ENCODE measurements at regions not wholly inside any gene's neighbourhood (a gene's known extent, or its start where the extent isn't known, plus 50 kb on each side); places are given as distances from the start of the nearest gene placed in this dataset.

DNA sequence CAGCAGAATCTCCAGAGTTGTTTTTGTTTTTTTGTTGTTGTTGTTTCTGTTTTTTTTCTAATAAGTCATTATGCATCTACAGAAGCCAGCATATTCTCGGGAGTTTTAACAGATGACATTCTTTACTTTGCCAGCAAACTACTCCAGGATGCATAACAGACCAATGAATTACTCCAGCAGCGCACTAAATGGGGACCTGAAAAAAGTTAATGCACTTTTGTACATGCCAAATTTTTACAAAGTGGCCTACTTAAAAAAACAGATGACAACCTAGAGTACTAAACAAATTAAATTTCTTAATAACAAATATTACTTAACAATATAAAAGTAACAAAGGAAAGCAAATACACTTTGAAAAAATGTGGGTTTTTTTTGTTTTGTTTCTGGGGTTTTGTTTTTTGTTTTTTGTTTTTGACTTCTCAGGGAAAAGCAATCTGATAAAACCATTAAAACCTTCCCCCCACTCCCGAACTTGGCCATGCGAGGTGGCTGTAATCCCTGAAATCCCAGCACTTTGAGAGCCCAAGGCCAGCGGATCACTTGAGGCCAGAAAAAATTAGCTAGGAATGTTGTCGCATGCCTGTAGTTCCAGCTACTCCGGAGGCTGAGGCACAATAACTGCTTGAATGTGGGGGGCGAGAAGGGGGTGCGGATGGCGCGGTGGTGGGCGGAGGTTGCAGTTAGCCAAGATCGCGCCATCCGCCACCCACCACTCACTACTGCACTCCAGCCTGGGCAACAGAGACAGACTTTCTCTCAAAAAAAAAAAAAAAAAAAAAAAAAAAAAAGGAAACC is 352.4 kb downstream of the CETN3 start:
- no peaks in the 10 kb centered on the region for H3K27me3 Mint-ChIP-seq (ENCODE audit: unreplicated experiment)
- H3K27ac Mint-ChIP-seq (ENCODE audit: unreplicated experiment) = peak overlapping the region; percentile 63
- H3K4me1 Mint-ChIP-seq (ENCODE audit: unreplicated experiment) = peaks cover 29% of the 10 kb centered on the region
- TF ChIP-seq CTCF (IDR thresholded peaks at IDR 0.05) = peak; percentile 8
- DNase-seq (ENCODE audit: extremely low spot score, unreplicated experiment) = no peak
- H3K36me3 Mint-ChIP-seq (ENCODE audit: unreplicated experiment) = peaks cover 1% of the 10 kb centered on the region
- peaks cover 3% of the 10 kb centered on the region for H3K9me3 Mint-ChIP-seq (ENCODE audit: unreplicated experiment)
- H3K4me3 Mint-ChIP-seq (ENCODE audit: unreplicated experiment) = no peak overlapping the region

GRCh38 chr5:90055831-90056328 is 353.7 kb downstream of the CETN3 start:
- Mint-ChIP-seq H3K27ac (ENCODE audit: unreplicated experiment) (peak overlapping the region; percentile 82), H3K9me3 (ENCODE audit: unreplicated experiment) (peaks cover 3% of the 10 kb centered on the region), H3K4me3 (ENCODE audit: unreplicated experiment) (peak overlapping the region; percentile 51), H3K27me3 (ENCODE audit: unreplicated experiment) (no peaks in the 10 kb centered on the region), H3K36me3 (ENCODE audit: unreplicated experiment) (peaks cover 1% of the 10 kb centered on the region), H3K4me1 (ENCODE audit: unreplicated experiment) (peaks cover 29% of the 10 kb centered on the region)
- TF ChIP-seq CTCF (IDR thresholded peaks at IDR 0.05) = no peak
- DNase-seq (ENCODE audit: extremely low spot score, unreplicated experiment) = no peak

- Mint-ChIP-seq H3K9me3 (ENCODE audit: unreplicated experiment) (peaks cover 3% of the 10 kb centered on the region), H3K36me3 (ENCODE audit: unreplicated experiment) (peaks cover 1% of the 10 kb centered on the region), H3K27me3 (ENCODE audit: unreplicated experiment) (no peaks in the 10 kb centered on the region), H3K4me3 (ENCODE audit: unreplicated experiment) (no peak overlapping the region), H3K27ac (ENCODE audit: unreplicated experiment) (no peak overlapping the region), H3K4me1 (ENCODE audit: unreplicated experiment) (peaks cover 29% of the 10 kb centered on the region)
- TF ChIP-seq CTCF (IDR thresholded peaks at IDR 0.05) = no peak
- no peak for DNase-seq (ENCODE audit: extremely low spot score, unreplicated experiment)
Measured at GRCh38 chr5:90054612-90055011, 354.9 kb downstream of the CETN3 start.

DNA sequence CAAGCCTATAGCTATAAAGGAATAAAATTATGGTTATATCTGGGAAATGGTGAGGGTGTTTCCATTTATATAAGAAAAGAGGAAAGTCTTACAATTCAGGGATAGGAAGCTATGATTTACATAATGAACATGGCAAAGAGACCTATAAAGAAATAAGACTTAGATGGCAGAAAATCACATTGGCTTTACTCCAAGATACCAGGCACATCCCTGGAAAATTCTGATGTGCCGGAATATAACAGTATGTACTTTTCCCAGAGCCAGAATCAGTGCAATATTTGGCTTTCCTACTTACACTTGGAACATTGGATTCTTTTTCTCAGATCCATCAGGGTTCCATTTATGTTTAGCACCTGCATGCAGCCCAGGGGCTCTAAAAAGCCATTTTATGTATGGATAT is 357.8 kb downstream of the CETN3 start:
- Mint-ChIP-seq H3K27me3 (ENCODE audit: unreplicated experiment) (no peaks in the 10 kb centered on the region), H3K4me3 (ENCODE audit: unreplicated experiment) (no peak overlapping the region), H3K4me1 (ENCODE audit: unreplicated experiment) (peaks cover 23% of the 10 kb centered on the region), H3K36me3 (ENCODE audit: unreplicated experiment) (no peaks in the 10 kb centered on the region), H3K27ac (ENCODE audit: unreplicated experiment) (no peak overlapping the region), H3K9me3 (ENCODE audit: unreplicated experiment) (no peaks in the 10 kb centered on the region)
- no peak for TF ChIP-seq CTCF (IDR thresholded peaks at IDR 0.05)
- no peak for DNase-seq (ENCODE audit: extremely low spot score, unreplicated experiment)

DNA sequence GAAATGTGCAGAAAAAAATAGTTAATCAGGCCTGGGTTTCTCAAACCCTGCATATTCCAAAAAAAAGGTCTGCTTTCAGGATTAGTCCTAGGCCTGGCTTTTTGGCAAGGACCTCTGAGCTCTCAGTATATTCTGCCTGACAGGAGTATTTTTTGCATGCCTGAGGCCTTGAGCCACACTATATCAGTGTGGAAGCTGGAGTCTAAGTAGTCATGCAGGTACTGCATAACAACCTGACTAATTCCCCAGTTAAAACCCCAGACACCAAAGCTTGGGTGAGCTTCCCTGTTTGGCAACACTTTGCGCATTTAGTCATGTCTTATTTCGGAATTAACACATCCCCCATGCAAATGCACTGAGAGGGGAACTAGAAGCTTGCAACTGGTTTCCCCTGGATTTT is 359.5 kb downstream of the CETN3 start:
- Mint-ChIP-seq H3K9me3 (ENCODE audit: unreplicated experiment) (no peaks in the 10 kb centered on the region), H3K36me3 (ENCODE audit: unreplicated experiment) (no peaks in the 10 kb centered on the region), H3K4me1 (ENCODE audit: unreplicated experiment) (peaks cover 7% of the 10 kb centered on the region), H3K27ac (ENCODE audit: unreplicated experiment) (no peak overlapping the region), H3K4me3 (ENCODE audit: unreplicated experiment) (no peak overlapping the region), H3K27me3 (ENCODE audit: unreplicated experiment) (no peaks in the 10 kb centered on the region)
- no peak for DNase-seq (ENCODE audit: extremely low spot score, unreplicated experiment)
- no peak for TF ChIP-seq CTCF (IDR thresholded peaks at IDR 0.05)
